ENCODE measurements at regions not wholly inside any gene's neighbourhood (a gene's known extent, or its start where the extent isn't known, plus 50 kb on each side); places are given as distances from the start of the nearest gene placed in this dataset.

- no peaks in the 10 kb centered on the region for H3K9me3 ChIP-seq (ENCODE audit: control insufficient read depth in 2 of 3, low read length in 3 of 3)
- no peak for DNase-seq
- Mint-ChIP-seq H3K27me3 (peaks cover 0 to 13% (median 5%) of the 10 kb centered on the region in 5 donors), H3K4me1 (no peaks in the 10 kb centered on the region), H3K36me3 (no peaks in the 10 kb centered on the region), H3K4me3 (no peak overlapping the region), H3K27ac (no peak overlapping the region), H3K9me3 (peaks cover 0 to 1% (median 0%) of the 10 kb centered on the region in 11 donors)
- ATAC-seq, result no peak
- H3K4me1 ChIP-seq (ENCODE audit: control insufficient read depth in 2 of 2, insufficient read depth in 2 of 2, low read length in 2 of 2), result no peaks in the 10 kb centered on the region
- intact Hi-C loops (cut with micrococcal nuclease), result no loop called here
- ChIA-PET POLR2A (no interaction called here), CTCF (no interaction called here)
- H3K27ac ChIP-seq (ENCODE audit: low read depth, low read length), result no peak overlapping the region
- H3K36me3 ChIP-seq (ENCODE audit: control insufficient read depth in 2 of 3, insufficient read depth in 3 of 3, low read length in 3 of 3), result no peaks in the 10 kb centered on the region
- no peaks in the 10 kb centered on the region for H3K27me3 ChIP-seq (ENCODE audit: control insufficient read depth in 2 of 2, insufficient read depth in 2 of 2, low read length in 2 of 2)
- no peak overlapping the region for H3K4me3 ChIP-seq (ENCODE audit: low read length)
Measured at GRCh38 chr13:78845656-78846365, 186.9 kb upstream of the OBI1 start.

GRCh38 chr13:78844106-78844505, 185.2 kb upstream of the OBI1 start:
- ATAC-seq (no peak), DNase-seq (no peak)
- Histone ChIP-seq H3K36me3 (ENCODE audit: control insufficient read depth in 2 of 3, insufficient read depth in 3 of 3, low read length in 3 of 3) (no peaks in the 10 kb centered on the region), H3K27me3 (ENCODE audit: control insufficient read depth in 2 of 2, insufficient read depth in 2 of 2, low read length in 2 of 2) (no peaks in the 10 kb centered on the region), H3K4me3 (ENCODE audit: low read length) (no peak overlapping the region), H3K27ac (ENCODE audit: low read depth, low read length) (no peak overlapping the region), H3K4me1 (ENCODE audit: control insufficient read depth in 2 of 2, insufficient read depth in 2 of 2, low read length in 2 of 2) (no peaks in the 10 kb centered on the region), H3K9me3 (ENCODE audit: control insufficient read depth in 2 of 3, low read length in 3 of 3) (no peaks in the 10 kb centered on the region)
- no peaks in the 10 kb centered on the region for H3K36me3 Mint-ChIP-seq
- H3K4me1 Mint-ChIP-seq, result no peaks in the 10 kb centered on the region
- peaks cover 0 to 3% (median 0%) of the 10 kb centered on the region in 11 donors for H3K9me3 Mint-ChIP-seq
- intact Hi-C loops (cut with micrococcal nuclease), result no loop called here
- peaks cover 0 to 23% (median 7%) of the 10 kb centered on the region in 5 donors for H3K27me3 Mint-ChIP-seq
- ChIA-PET CTCF (no interaction called here), POLR2A (no interaction called here)
- no peak overlapping the region for H3K27ac Mint-ChIP-seq
- no peak overlapping the region for H3K4me3 Mint-ChIP-seq

- DNase-seq, result no peak
- no peaks in the 10 kb centered on the region for H3K36me3 Mint-ChIP-seq
- no peaks in the 10 kb centered on the region for H3K36me3 ChIP-seq (ENCODE audit: control insufficient read depth in 2 of 3, insufficient read depth in 3 of 3, low read length in 3 of 3)
- no peaks in the 10 kb centered on the region for H3K27me3 ChIP-seq (ENCODE audit: control insufficient read depth in 2 of 2, insufficient read depth in 2 of 2, low read length in 2 of 2)
- no peak for ATAC-seq
- peaks cover 0 to 6% (median 0%) of the 10 kb centered on the region in 11 donors for H3K9me3 Mint-ChIP-seq
- H3K9me3 ChIP-seq (ENCODE audit: control insufficient read depth in 2 of 3, low read length in 3 of 3), result no peaks in the 10 kb centered on the region
- peaks cover 0 to 25% (median 7%) of the 10 kb centered on the region in 5 donors for H3K27me3 Mint-ChIP-seq
- H3K4me1 Mint-ChIP-seq, result no peaks in the 10 kb centered on the region
- H3K4me3 ChIP-seq (ENCODE audit: low read length), result no peak overlapping the region
- ChIA-PET POLR2A (no interaction called here), CTCF (interaction anchor here (0.6 kb wide), 1 partner anchor 99 kb away, joined by 3 read pairs; no protein-coding TSS in a partner anchor)
- H3K27ac Mint-ChIP-seq, result no peak overlapping the region
- intact Hi-C loops (cut with micrococcal nuclease), result no loop called here
- no peak overlapping the region for H3K4me3 Mint-ChIP-seq
- no peaks in the 10 kb centered on the region for H3K4me1 ChIP-seq (ENCODE audit: control insufficient read depth in 2 of 2, insufficient read depth in 2 of 2, low read length in 2 of 2)
- H3K27ac ChIP-seq (ENCODE audit: low read depth, low read length), result no peak overlapping the region
Measured at GRCh38 chr13:78841358-78841963, 182.5 kb upstream of the OBI1 start.

DNA sequence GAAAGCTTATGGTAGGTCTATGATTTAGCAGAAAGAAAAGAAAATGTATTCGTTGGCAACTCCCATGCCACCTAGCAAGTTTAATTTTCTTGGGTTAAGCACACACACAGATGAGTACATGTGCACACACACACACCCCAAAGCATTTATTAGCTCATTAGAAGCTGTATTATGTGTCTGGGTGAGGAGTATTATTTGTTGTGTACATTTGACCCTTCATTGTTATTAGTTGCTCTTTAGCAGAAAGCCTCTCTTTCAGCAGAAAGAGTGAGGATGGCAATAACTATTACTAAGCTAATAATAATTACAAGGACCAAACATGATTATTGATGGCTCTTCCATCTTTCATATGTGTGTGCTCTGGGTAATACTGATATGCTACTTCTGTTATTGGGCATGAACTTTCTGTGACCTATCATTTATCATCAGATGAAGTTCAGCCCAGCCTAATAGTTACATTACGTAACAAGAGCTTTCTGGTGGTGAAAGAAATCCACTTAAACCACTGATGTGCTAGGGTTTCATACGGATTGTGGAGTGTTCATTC, 177.4 kb upstream of the OBI1 start:
- Histone ChIP-seq H3K36me3 (ENCODE audit: control insufficient read depth in 2 of 3, insufficient read depth in 3 of 3, low read length in 3 of 3) (no peaks in the 10 kb centered on the region), H3K4me3 (ENCODE audit: low read length) (no peak overlapping the region), H3K27me3 (ENCODE audit: control insufficient read depth in 2 of 2, insufficient read depth in 2 of 2, low read length in 2 of 2) (no peaks in the 10 kb centered on the region), H3K4me1 (ENCODE audit: control insufficient read depth in 2 of 2, insufficient read depth in 2 of 2, low read length in 2 of 2) (no peaks in the 10 kb centered on the region), H3K27ac (ENCODE audit: low read depth, low read length) (no peak overlapping the region), H3K9me3 (ENCODE audit: control insufficient read depth in 2 of 3, low read length in 3 of 3) (no peaks in the 10 kb centered on the region)
- ATAC-seq, result no peak
- peaks cover 0 to 18% (median 4%) of the 10 kb centered on the region in 5 donors for H3K27me3 Mint-ChIP-seq
- H3K9me3 Mint-ChIP-seq, result peaks cover 0 to 6% (median 0%) of the 10 kb centered on the region in 11 donors
- CTCF ChIA-PET, result no interaction called here
- H3K4me3 Mint-ChIP-seq, result no peak overlapping the region
- intact Hi-C loops (cut with micrococcal nuclease), result no loop called here
- POLR2A ChIA-PET, result no interaction called here
- no peak for DNase-seq
- H3K4me1 Mint-ChIP-seq, result no peaks in the 10 kb centered on the region
- H3K27ac Mint-ChIP-seq, result no peak overlapping the region
- H3K36me3 Mint-ChIP-seq, result no peaks in the 10 kb centered on the region

- no peaks in the 10 kb centered on the region for H3K4me1 ChIP-seq (ENCODE audit: control insufficient read depth in 2 of 2, insufficient read depth in 2 of 2, low read length in 2 of 2)
- no peak overlapping the region for H3K27ac ChIP-seq (ENCODE audit: low read depth, low read length)
- Mint-ChIP-seq H3K9me3 (peaks cover 0 to 8% (median 0%) of the 10 kb centered on the region in 11 donors), H3K27ac (no peak overlapping the region), H3K4me3 (no peak overlapping the region), H3K4me1 (no peaks in the 10 kb centered on the region), H3K36me3 (no peaks in the 10 kb centered on the region), H3K27me3 (peaks cover 0 to 31% (median 20%) of the 10 kb centered on the region in 5 donors)
- no peaks in the 10 kb centered on the region for H3K9me3 ChIP-seq (ENCODE audit: control insufficient read depth in 2 of 3, low read length in 3 of 3)
- no peaks in the 10 kb centered on the region for H3K27me3 ChIP-seq (ENCODE audit: control insufficient read depth in 2 of 2, insufficient read depth in 2 of 2, low read length in 2 of 2)
- no peak for DNase-seq
- no peak for ATAC-seq
- ChIA-PET CTCF (no interaction called here), POLR2A (no interaction called here)
- intact Hi-C loops (cut with micrococcal nuclease), result no loop called here
- H3K36me3 ChIP-seq (ENCODE audit: control insufficient read depth in 2 of 3, insufficient read depth in 3 of 3, low read length in 3 of 3), result no peaks in the 10 kb centered on the region
- no peak overlapping the region for H3K4me3 ChIP-seq (ENCODE audit: low read length)
Measured at GRCh38 chr13:78832461-78832860, 173.5 kb upstream of the OBI1 start.

DNA sequence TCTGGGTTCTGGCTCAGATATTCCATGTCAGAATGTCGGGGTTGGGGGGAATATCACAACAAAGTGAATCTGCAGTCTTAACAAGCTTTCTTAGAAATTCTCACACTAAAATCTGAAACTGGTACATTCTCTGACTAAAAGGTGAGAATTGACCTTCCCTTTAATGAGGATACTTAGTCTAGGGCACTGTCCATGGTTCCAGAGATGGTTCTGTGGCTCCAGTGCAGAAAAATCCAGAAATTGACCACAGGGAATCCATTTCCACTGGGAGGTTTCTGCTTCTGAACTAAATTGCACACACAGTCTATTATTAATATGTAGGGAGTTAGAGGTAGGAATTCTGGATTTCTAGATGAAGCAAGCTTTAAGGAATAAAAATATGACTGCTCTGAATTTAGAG, 171.6 kb upstream of the OBI1 start:
- no peak for DNase-seq
- Mint-ChIP-seq H3K27me3 (peaks cover 0 to 31% (median 20%) of the 10 kb centered on the region in 5 donors), H3K36me3 (no peaks in the 10 kb centered on the region), H3K4me3 (no peak overlapping the region), H3K4me1 (no peaks in the 10 kb centered on the region), H3K9me3 (peaks cover 0 to 8% (median 0%) of the 10 kb centered on the region in 11 donors), H3K27ac (no peak overlapping the region)
- Histone ChIP-seq H3K27me3 (ENCODE audit: control insufficient read depth in 2 of 2, insufficient read depth in 2 of 2, low read length in 2 of 2) (no peaks in the 10 kb centered on the region), H3K4me3 (ENCODE audit: low read length) (no peak overlapping the region), H3K4me1 (ENCODE audit: control insufficient read depth in 2 of 2, insufficient read depth in 2 of 2, low read length in 2 of 2) (no peaks in the 10 kb centered on the region), H3K36me3 (ENCODE audit: control insufficient read depth in 2 of 3, insufficient read depth in 3 of 3, low read length in 3 of 3) (no peaks in the 10 kb centered on the region), H3K27ac (ENCODE audit: low read depth, low read length) (no peak overlapping the region), H3K9me3 (ENCODE audit: control insufficient read depth in 2 of 3, low read length in 3 of 3) (no peaks in the 10 kb centered on the region)
- ChIA-PET CTCF (no interaction called here), POLR2A (no interaction called here)
- intact Hi-C loops (cut with micrococcal nuclease), result no loop called here
- no peak for ATAC-seq

- no peak overlapping the region for H3K27ac Mint-ChIP-seq
- H3K27me3 ChIP-seq (ENCODE audit: control insufficient read depth in 2 of 2, insufficient read depth in 2 of 2, low read length in 2 of 2), result no peaks in the 10 kb centered on the region
- no peak for DNase-seq
- H3K9me3 Mint-ChIP-seq, result peaks cover 0 to 8% (median 0%) of the 10 kb centered on the region in 11 donors
- H3K4me3 ChIP-seq (ENCODE audit: low read length), result no peak overlapping the region
- H3K36me3 ChIP-seq (ENCODE audit: control insufficient read depth in 2 of 3, insufficient read depth in 3 of 3, low read length in 3 of 3), result no peaks in the 10 kb centered on the region
- ChIA-PET CTCF (no interaction called here), POLR2A (no interaction called here)
- no peak overlapping the region for H3K4me3 Mint-ChIP-seq
- H3K27me3 Mint-ChIP-seq, result peaks cover 0 to 31% (median 20%) of the 10 kb centered on the region in 5 donors
- no peaks in the 10 kb centered on the region for H3K36me3 Mint-ChIP-seq
- H3K4me1 Mint-ChIP-seq, result no peaks in the 10 kb centered on the region
- no peaks in the 10 kb centered on the region for H3K9me3 ChIP-seq (ENCODE audit: control insufficient read depth in 2 of 3, low read length in 3 of 3)
- H3K4me1 ChIP-seq (ENCODE audit: control insufficient read depth in 2 of 2, insufficient read depth in 2 of 2, low read length in 2 of 2), result no peaks in the 10 kb centered on the region
- intact Hi-C loops (cut with micrococcal nuclease), result no loop called here
- H3K27ac ChIP-seq (ENCODE audit: low read depth, low read length), result no peak overlapping the region
- ATAC-seq, result no peak
Measured at GRCh38 chr13:78829821-78830220, 170.9 kb upstream of the OBI1 start.

Data from naive thymus-derived CD4-positive, alpha-beta T cell (primary cell).